Sigmoid colon (tissue), 6 donors: ENCODE measurements at regions not wholly inside any gene's neighbourhood (a gene's known extent, or its start where the extent isn't known, plus 50 kb on each side); places are given as distances from the start of the nearest gene placed in this dataset.

Experiments used
- DNase-seq: peaks from one replicate; pipeline ENCODE4 v3.0.0-alpha.2; 2019
- H3K27ac ChIP-seq, 4 donors: fragments of 200-600 bp; sonication (generic); one replicate each; pipeline ENCODE4 v1.5.1; 2016 to 2019; ENCODE audit warnings: mild to moderate bottlenecking in 1 of 4
- H3K27me3 ChIP-seq, 3 donors: fragments of 200-600 bp; sonication (generic); one replicate each; pipeline ENCODE4 v1.5.1; 2019; ENCODE audit warnings: mild to moderate bottlenecking in 1 of 3
- H3K36me3 ChIP-seq, 4 donors: fragments of 200-600 bp; sonication (generic); one replicate each; pipeline ENCODE4 v1.5.1; 2016 to 2019
- H3K4me1 ChIP-seq, 4 donors: fragments of 200-600 bp; sonication (generic); one replicate each; pipeline ENCODE4 v1.5.1; 2017 to 2019
- H3K4me3 ChIP-seq, 4 donors: fragments of 200-600 bp; sonication (generic); one replicate each; pipeline ENCODE4 v1.5.1; 2017 to 2019; ENCODE audit warnings: mild to moderate bottlenecking in 2 of 4, moderate library complexity in 1 of 4
- H3K9me3 ChIP-seq, 4 donors: fragments of 200-600 bp in 3 of 4; sonication (generic) in 3 of 4; one replicate each; pipeline versions ENCODE4 v1.5.1 to v1.6.1; 2013 to 2019
- EP300 ChIP-seq, 4 donors: sonication (generic); formaldehyde crosslinking; IDR thresholded peaks; one replicate each; pipeline ENCODE4 v1.6.1; 2017; ENCODE audit warnings: antibody characterized with exemption in 4 of 4
- POLR2A ChIP-seq, 2 donors: fragments of 450-650 bp; IDR thresholded peaks; one replicate each; pipeline ENCODE4 v1.6.1; 2016; ENCODE audit warnings: antibody characterized with exemption in 2 of 2, mild to moderate bottlenecking in 2 of 2, moderate library complexity in 2 of 2
- POLR2AphosphoS5 ChIP-seq, 4 donors: sonication (generic); formaldehyde crosslinking; IDR thresholded peaks; one replicate each; pipeline ENCODE4 v1.6.1; 2017; ENCODE audit warnings: antibody characterized with exemption in 4 of 4
- WGBS, 2 donors: extraction: QIAGEN DNeasy Blood & Tissue Kit; methylation state at CpG; one replicate each; pipeline ENCODE4 v1.1.7; 2013; 5-methylcytosine and 5-hydroxymethylcytosine counted together
- intact Hi-C: fragments of 100-400 bp; cut with DNase I; formaldehyde crosslinking; loops from one replicate; pipeline ENCODE4 v1.15.1; 2023
- TF ChIP-seq, protein P1 (sequence below), 4 experiments: fragments of 450-650 bp in 3 of 4; fragments of 200-600 bp in 1 of 4; IDR thresholded peaks; one replicate each; pipeline ENCODE4 v1.5.1; 2016 to 2019; ENCODE audit warnings: antibody characterized with exemption in 4 of 4, mild to moderate bottlenecking in 3 of 4, moderate library complexity in 2 of 4
- donor health status: healthy with polysubstance abuse.
- donor health status: healthy.

GRCh38 chr3:166302331-166302730, 465.1 kb upstream of the BCHE start:
- H3K4me3 ChIP-seq, result no peak overlapping the region
- H3K27ac ChIP-seq, result no peak overlapping the region
- 71 to 93% methylated on average over 2 of the region's 2 CpGs for WGBS, 2 donors
- peaks cover 0 to 6% (median 3%) of the 10 kb centered on the region in 4 donors for H3K4me1 ChIP-seq
- intact Hi-C loops, result no loop called here
- H3K27me3 ChIP-seq, result no peaks in the 10 kb centered on the region
- no peaks in the 10 kb centered on the region for H3K9me3 ChIP-seq
- no peak for TF ChIP-seq POLR2A (IDR thresholded peaks at IDR 0.05)
- TF ChIP-seq EP300 (IDR thresholded peaks at IDR 0.05), result no peak
- TF ChIP-seq, protein P1, sequence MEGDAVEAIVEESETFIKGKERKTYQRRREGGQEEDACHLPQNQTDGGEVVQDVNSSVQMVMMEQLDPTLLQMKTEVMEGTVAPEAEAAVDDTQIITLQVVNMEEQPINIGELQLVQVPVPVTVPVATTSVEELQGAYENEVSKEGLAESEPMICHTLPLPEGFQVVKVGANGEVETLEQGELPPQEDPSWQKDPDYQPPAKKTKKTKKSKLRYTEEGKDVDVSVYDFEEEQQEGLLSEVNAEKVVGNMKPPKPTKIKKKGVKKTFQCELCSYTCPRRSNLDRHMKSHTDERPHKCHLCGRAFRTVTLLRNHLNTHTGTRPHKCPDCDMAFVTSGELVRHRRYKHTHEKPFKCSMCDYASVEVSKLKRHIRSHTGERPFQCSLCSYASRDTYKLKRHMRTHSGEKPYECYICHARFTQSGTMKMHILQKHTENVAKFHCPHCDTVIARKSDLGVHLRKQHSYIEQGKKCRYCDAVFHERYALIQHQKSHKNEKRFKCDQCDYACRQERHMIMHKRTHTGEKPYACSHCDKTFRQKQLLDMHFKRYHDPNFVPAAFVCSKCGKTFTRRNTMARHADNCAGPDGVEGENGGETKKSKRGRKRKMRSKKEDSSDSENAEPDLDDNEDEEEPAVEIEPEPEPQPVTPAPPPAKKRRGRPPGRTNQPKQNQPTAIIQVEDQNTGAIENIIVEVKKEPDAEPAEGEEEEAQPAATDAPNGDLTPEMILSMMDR (IDR thresholded peaks at IDR 0.05), result no peak
- TF ChIP-seq POLR2AphosphoS5 (IDR thresholded peaks at IDR 0.05), result no peak
- H3K36me3 ChIP-seq, result no peaks in the 10 kb centered on the region
- DNase-seq, result no peak

GRCh38 chr3:166296179-166296783, 459.1 kb upstream of the BCHE start:
- H3K4me3 ChIP-seq, result no peak overlapping the region
- no peaks in the 10 kb centered on the region for H3K36me3 ChIP-seq
- TF ChIP-seq POLR2AphosphoS5 (IDR thresholded peaks at IDR 0.05), result no peak
- no peak for TF ChIP-seq EP300 (IDR thresholded peaks at IDR 0.05)
- no peak for TF ChIP-seq POLR2A (IDR thresholded peaks at IDR 0.05)
- TF ChIP-seq, protein P1 (IDR thresholded peaks at IDR 0.05), result no peak
- 56 to 68% methylated on average over 5 of the region's 5 CpGs for WGBS, 2 donors
- no peaks in the 10 kb centered on the region for H3K4me1 ChIP-seq
- intact Hi-C loops, result no loop called here
- H3K9me3 ChIP-seq, result no peaks in the 10 kb centered on the region
- no peak overlapping the region for H3K27ac ChIP-seq
- H3K27me3 ChIP-seq, result no peaks in the 10 kb centered on the region
- no peak for DNase-seq

- Histone ChIP-seq H3K36me3 (no peaks in the 10 kb centered on the region), H3K27me3 (no peaks in the 10 kb centered on the region), H3K4me3 (no peak overlapping the region), H3K4me1 (no peaks in the 10 kb centered on the region), H3K9me3 (no peaks in the 10 kb centered on the region), H3K27ac (no peak overlapping the region)
- no peak for DNase-seq
- TF ChIP-seq POLR2A (IDR thresholded peaks at IDR 0.05), result no peak
- intact Hi-C loops, result no loop called here
- 63 to 76% methylated on average over 5 of the region's 5 CpGs for WGBS, 2 donors
Measured at GRCh38 chr3:166291186-166291955, 454.1 kb upstream of the BCHE start.

GRCh38 chr3:166285001-166285400, 447.8 kb upstream of the BCHE start:
- DNase-seq, result no peak
- Histone ChIP-seq H3K4me1 (no peaks in the 10 kb centered on the region), H3K4me3 (no peak overlapping the region), H3K27ac (no peak overlapping the region), H3K27me3 (no peaks in the 10 kb centered on the region), H3K36me3 (no peaks in the 10 kb centered on the region), H3K9me3 (no peaks in the 10 kb centered on the region)
- intact Hi-C loops, result no loop called here
- 28 to 59% methylated on average over 2 of the region's 2 CpGs for WGBS, 2 donors
- no peak for TF ChIP-seq EP300 (IDR thresholded peaks at IDR 0.05)
- TF ChIP-seq POLR2AphosphoS5 (IDR thresholded peaks at IDR 0.05), result no peak
- no peak for TF ChIP-seq POLR2A (IDR thresholded peaks at IDR 0.05)
- TF ChIP-seq, protein P1 (IDR thresholded peaks at IDR 0.05), result no peak

- H3K4me1 ChIP-seq, result no peaks in the 10 kb centered on the region
- no peaks in the 10 kb centered on the region for H3K27me3 ChIP-seq
- no peaks in the 10 kb centered on the region for H3K36me3 ChIP-seq
- 79 to 88% methylated on average over 5 of the region's 5 CpGs for WGBS, 2 donors
- intact Hi-C loops, result no loop called here
- H3K27ac ChIP-seq, result peak overlapping the region in 2 of 4 donors; percentile 29 to 35
- H3K4me3 ChIP-seq, result peak overlapping the region; percentile 2 to 33 (median 30)
- TF ChIP-seq, protein P1 (IDR thresholded peaks at IDR 0.05), result no peak
- no peak for TF ChIP-seq POLR2A (IDR thresholded peaks at IDR 0.05)
- no peak for TF ChIP-seq POLR2AphosphoS5 (IDR thresholded peaks at IDR 0.05)
- TF ChIP-seq EP300 (IDR thresholded peaks at IDR 0.05), result no peak
- DNase-seq, result no peak
- H3K9me3 ChIP-seq, result no peaks in the 10 kb centered on the region
Measured at GRCh38 chr3:166283840-166284239, 446.6 kb upstream of the BCHE start.
